ENCODE measurements at regions not wholly inside any gene's neighbourhood (a gene's known extent, or its start where the extent isn't known, plus 50 kb on each side); places are given as distances from the start of the nearest gene placed in this dataset.

DNA sequence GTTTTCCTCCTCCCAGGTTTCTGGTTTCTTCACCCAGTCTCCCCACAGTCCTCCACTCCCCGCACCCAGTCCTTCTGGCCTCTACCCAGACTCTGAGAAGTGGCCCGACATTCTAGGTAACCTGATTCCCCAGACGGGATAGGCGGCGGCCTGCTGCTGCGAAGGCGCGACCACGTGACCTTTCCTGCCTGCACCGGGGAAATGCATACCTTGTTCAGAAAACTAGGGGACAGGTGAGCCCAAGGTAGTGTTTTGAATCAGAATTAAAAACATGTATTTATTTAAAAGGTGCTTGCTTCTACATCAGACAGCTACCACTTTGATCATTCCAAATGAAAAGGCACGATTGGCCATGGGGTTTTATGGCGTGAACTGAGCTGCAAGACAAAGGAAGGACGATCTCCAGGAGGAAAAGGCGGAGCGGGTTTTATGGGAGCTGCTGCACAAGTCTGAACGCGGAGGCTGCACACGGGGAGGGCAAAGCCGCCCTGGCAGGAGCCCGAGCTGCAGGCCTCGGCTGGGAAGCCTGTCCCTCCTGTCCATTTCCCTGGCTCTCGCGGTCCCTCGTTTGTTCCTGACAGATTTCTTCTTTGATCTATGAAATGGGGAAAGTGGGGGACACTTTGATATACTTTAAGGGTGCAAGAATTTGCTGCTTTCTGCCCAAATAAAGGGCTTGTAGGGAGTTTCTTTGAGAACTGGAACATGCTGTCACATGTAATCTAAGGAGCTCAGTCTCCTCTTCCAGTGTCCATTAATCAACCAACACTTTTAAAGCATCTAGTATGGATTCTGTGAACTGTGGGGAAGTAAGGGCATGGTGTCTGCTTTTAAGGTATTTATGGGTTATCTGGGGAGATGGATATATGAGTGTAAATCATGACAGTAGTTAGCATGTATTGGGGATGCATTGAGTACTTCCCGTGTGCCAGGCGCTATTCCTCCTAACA lies 150.9 kb downstream of the SPRY1 start:
- Histone ChIP-seq H3K4me1 (no peaks in the 10 kb centered on the region), H3K27me3 (ENCODE audit: insufficient read depth in 3 of 3, low read length in 2 of 3) (no peaks in the 10 kb centered on the region), H3K27ac (no peak overlapping the region), H3K9me3 (no peaks in the 10 kb centered on the region), H3K36me3 (ENCODE audit: insufficient read depth in 1 of 2, low read depth in 1 of 2) (no peaks in the 10 kb centered on the region), H3K4me3 (no peak overlapping the region)
- DNase-seq: no peak
- TF ChIP-seq, protein P1, sequence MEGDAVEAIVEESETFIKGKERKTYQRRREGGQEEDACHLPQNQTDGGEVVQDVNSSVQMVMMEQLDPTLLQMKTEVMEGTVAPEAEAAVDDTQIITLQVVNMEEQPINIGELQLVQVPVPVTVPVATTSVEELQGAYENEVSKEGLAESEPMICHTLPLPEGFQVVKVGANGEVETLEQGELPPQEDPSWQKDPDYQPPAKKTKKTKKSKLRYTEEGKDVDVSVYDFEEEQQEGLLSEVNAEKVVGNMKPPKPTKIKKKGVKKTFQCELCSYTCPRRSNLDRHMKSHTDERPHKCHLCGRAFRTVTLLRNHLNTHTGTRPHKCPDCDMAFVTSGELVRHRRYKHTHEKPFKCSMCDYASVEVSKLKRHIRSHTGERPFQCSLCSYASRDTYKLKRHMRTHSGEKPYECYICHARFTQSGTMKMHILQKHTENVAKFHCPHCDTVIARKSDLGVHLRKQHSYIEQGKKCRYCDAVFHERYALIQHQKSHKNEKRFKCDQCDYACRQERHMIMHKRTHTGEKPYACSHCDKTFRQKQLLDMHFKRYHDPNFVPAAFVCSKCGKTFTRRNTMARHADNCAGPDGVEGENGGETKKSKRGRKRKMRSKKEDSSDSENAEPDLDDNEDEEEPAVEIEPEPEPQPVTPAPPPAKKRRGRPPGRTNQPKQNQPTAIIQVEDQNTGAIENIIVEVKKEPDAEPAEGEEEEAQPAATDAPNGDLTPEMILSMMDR (IDR thresholded peaks at IDR 0.05): no peak
- no peak for ATAC-seq
- WGBS, 3 donors: 85 to 88% (median 85%) methylated on average over 26 of the region's 26 CpGs
- intact Hi-C loops (cut with DNase I): no loop called here

DNA sequence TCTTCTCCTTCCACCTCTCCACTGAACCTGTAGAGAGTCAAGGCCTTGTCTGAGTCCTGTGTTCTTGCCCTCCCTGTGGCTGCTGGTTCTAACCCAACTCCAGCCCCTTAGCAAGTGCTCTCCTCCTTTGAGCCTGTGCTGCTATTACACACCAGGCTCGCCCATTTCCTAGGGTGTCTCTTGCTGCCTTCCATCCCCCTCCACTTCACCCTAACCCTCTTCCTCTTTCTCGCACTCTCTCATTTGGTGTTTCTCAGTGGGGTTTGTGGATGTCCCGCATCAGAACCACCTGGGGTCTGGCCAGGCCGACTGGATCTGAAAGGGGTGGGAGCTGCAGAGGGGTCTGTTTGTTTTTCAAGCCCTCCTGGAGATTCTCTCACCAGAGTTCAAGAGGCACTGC lies 156.7 kb downstream of the SPRY1 start:
- H3K27ac ChIP-seq: no peak overlapping the region
- H3K9me3 ChIP-seq: no peaks in the 10 kb centered on the region
- 90 to 91% (median 91%) methylated on average over 4 of the region's 4 CpGs for WGBS, 3 donors
- ATAC-seq (no peak), DNase-seq (no peak)
- intact Hi-C loops (cut with DNase I): no loop called here
- peaks cover 22% of the 10 kb centered on the region for H3K4me1 ChIP-seq
- H3K36me3 ChIP-seq (ENCODE audit: insufficient read depth in 1 of 2, low read depth in 1 of 2): no peaks in the 10 kb centered on the region
- H3K4me3 ChIP-seq: no peak overlapping the region
- TF ChIP-seq, protein P1 (IDR thresholded peaks at IDR 0.05): no peak
- no peaks in the 10 kb centered on the region for H3K27me3 ChIP-seq (ENCODE audit: insufficient read depth in 3 of 3, low read length in 2 of 3)

DNA sequence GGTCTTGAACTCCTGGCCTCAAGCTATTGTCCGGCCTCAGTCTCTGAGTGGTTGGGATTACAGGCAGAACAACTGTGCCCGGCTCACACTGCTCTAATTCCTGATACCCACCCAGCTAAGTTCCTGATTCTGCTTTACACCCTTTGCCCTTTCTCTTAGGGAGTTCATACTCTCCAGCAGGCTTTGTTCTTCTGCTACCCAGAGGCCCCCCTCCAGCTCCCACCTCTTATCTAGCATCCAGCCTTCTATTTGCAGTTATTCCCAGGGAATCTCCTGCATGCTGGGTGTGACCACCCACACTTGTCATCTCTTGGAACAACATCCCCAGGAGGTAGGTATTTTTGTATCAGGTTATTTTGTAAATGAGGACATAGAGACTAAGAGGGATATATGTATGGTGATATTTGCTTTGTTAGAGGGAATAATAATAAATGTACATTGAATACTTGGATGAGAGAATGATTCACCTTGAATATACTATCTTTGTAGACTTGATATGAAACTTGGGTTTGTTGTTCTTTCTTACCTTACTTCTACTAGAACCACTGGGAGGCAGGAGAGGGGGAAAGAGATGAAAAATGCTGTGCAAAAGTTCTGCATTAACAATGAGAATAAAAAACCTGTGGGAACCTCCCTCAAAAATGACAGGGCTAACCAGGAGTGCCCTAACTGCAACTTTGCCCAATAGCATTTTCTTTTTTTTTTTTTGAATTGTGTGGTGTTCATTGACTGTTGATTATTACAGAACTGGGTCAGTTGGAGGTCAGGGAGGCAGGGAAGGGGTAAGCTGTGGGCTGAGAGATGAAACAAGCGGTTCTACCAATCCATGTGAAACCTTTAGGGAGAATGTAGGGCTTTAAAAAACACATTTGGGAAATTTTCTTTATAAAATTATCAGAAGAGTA lies 157.4 kb downstream of the SPRY1 start:
- H3K4me1 ChIP-seq: peaks cover 22% of the 10 kb centered on the region
- no peaks in the 10 kb centered on the region for H3K27me3 ChIP-seq (ENCODE audit: insufficient read depth in 3 of 3, low read length in 2 of 3)
- no peak overlapping the region for H3K4me3 ChIP-seq
- no peak overlapping the region for H3K27ac ChIP-seq
- TF ChIP-seq, protein P1 (IDR thresholded peaks at IDR 0.05): no peak
- DNase-seq (no peak), ATAC-seq (peak in 1 of 4 donors; percentile 14)
- intact Hi-C loops (cut with DNase I): loop anchor here in 1 of 2 donors (2.0 kb wide), 1 partner anchor 155 kb away; no protein-coding TSS in a partner anchor
- no peaks in the 10 kb centered on the region for H3K9me3 ChIP-seq
- 85 to 89% (median 88%) methylated on average over 3 of the region's 3 CpGs for WGBS, 3 donors
- no peaks in the 10 kb centered on the region for H3K36me3 ChIP-seq (ENCODE audit: insufficient read depth in 1 of 2, low read depth in 1 of 2)

DNA sequence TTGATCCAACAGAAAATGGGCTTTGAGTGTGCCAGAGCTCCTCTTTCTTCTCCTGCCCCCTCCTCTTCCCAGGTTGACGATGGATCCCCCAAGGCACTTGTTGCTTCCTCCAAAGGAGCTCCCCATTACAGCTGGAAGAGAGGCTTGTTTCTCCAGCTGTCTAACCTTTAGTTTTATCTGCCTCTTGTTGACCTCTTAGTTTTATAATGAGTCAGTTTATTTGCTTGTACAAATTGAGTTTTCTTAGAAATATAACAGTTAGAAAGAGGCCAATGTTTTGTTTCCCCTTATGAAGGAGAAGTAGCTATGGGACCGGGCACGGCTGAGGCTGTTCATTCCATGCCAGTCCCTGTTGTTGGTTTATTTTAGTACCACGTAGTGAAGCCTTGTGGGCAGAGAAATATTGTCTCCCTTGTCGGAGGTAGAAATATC lies 158.2 kb downstream of the SPRY1 start:
- intact Hi-C loops (cut with DNase I): loop anchor here in 1 of 2 donors (2.0 kb wide), 1 partner anchor 156 kb away; no protein-coding TSS in a partner anchor
- peaks cover 22% of the 10 kb centered on the region for H3K4me1 ChIP-seq
- TF ChIP-seq, protein P1 (IDR thresholded peaks at IDR 0.05): no peak
- H3K9me3 ChIP-seq: no peaks in the 10 kb centered on the region
- H3K27me3 ChIP-seq (ENCODE audit: insufficient read depth in 3 of 3, low read length in 2 of 3): no peaks in the 10 kb centered on the region
- DNase-seq (no peak), ATAC-seq (peak; percentile 44 to 69 (median 58))
- H3K4me3 ChIP-seq: peak overlapping the region; percentile 24
- H3K27ac ChIP-seq: peak overlapping the region; percentile 66
- 16 to 28% (median 22%) methylated on average over 5 of the region's 5 CpGs for WGBS, 3 donors
- no peaks in the 10 kb centered on the region for H3K36me3 ChIP-seq (ENCODE audit: insufficient read depth in 1 of 2, low read depth in 1 of 2)

All from psoas muscle (tissue), 7 donors.